ENCODE measurements at regions not wholly inside any gene's neighbourhood (a gene's known extent, or its start where the extent isn't known, plus 50 kb on each side); places are given as distances from the start of the nearest gene placed in this dataset.

DNA sequence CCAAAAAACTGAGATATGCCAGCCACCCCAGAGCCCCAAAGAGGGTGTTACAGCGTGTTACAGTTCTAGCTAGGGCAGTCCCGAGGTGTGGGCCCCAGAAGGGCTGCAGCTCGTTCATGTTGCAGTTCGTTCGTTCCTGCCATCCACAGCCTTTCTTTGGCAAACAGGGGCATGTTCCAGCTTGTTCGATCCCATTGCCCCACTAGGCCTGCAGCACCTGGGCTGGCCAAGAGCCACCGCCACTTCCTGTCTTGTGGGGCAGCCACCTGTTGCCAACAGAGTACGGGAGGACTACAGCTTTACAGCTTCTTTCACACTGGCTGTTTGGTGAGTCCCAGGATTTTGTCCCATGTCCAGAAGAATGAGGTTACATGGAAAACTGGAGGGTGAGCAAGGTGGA, 198.1 kb downstream of the MMUT start:
- no peak for DNase-seq (ENCODE audit: low read depth)
- TF ChIP-seq, protein P1, sequence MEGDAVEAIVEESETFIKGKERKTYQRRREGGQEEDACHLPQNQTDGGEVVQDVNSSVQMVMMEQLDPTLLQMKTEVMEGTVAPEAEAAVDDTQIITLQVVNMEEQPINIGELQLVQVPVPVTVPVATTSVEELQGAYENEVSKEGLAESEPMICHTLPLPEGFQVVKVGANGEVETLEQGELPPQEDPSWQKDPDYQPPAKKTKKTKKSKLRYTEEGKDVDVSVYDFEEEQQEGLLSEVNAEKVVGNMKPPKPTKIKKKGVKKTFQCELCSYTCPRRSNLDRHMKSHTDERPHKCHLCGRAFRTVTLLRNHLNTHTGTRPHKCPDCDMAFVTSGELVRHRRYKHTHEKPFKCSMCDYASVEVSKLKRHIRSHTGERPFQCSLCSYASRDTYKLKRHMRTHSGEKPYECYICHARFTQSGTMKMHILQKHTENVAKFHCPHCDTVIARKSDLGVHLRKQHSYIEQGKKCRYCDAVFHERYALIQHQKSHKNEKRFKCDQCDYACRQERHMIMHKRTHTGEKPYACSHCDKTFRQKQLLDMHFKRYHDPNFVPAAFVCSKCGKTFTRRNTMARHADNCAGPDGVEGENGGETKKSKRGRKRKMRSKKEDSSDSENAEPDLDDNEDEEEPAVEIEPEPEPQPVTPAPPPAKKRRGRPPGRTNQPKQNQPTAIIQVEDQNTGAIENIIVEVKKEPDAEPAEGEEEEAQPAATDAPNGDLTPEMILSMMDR (IDR thresholded peaks at IDR 0.05; ENCODE audit: low read depth, low read length) = no peak
- TF ChIP-seq POLR2A (IDR thresholded peaks at IDR 0.05; ENCODE audit: extremely low read depth, insufficient read length) = no peak
- TF ChIP-seq MYC (IDR thresholded peaks at IDR 0.05; ENCODE audit: low read depth, low read length) = no peak
- no peak for TF ChIP-seq MAX (IDR thresholded peaks at IDR 0.05; ENCODE audit: low read depth, low read length)
- no peak overlapping the region for H3K4me3 ChIP-seq (ENCODE audit: low read depth, low read length)

DNA sequence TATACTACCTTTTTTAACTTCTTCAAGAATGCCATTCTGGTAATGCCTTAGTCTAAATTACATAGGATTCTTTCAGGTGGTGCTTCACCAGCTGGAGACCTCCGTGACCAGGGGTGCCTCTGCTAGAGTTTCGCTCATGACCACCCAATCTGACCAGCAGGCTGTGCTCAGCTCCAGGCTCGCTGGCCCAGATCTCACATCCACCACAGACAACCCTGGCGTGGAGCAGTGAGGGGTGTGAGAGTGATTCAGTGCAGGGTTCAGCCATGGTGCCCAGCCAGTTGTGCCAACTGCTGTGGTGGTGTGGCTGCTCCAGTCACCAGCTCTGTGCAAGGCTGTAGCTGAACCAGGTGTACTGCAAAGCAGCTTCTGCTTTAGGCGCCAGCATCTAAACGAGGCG, 198.6 kb downstream of the MMUT start:
- H3K4me3 ChIP-seq (ENCODE audit: low read depth, low read length) = no peak overlapping the region
- DNase-seq (ENCODE audit: low read depth) = no peak
- TF ChIP-seq MYC (IDR thresholded peaks at IDR 0.05; ENCODE audit: low read depth, low read length) (no peak), MAX (IDR thresholded peaks at IDR 0.05; ENCODE audit: low read depth, low read length) (no peak), POLR2A (IDR thresholded peaks at IDR 0.05; ENCODE audit: extremely low read depth, insufficient read length) (no peak)
- TF ChIP-seq, protein P1 (IDR thresholded peaks at IDR 0.05; ENCODE audit: low read depth, low read length) = no peak

DNA sequence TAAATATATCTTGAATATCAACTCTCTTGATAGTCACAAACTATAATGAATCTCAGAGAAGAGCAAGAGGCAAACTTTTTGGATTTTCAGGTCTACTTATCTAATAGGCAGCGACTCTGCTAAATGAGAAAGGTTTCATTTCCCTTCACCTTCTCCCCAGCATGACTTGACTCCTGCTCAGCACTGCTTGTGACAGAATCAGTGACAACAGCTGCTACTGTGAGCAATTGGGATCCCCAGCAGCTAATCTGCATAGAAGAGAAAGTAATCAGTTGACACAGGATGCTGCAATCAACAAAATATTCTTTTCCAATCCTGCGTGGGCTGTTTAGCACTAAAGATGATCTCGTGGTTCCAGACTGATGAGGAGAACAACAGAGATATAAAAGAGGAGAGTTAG, 205.5 kb downstream of the MMUT start:
- DNase-seq (ENCODE audit: low read depth) = no peak
- no peak overlapping the region for H3K4me3 ChIP-seq (ENCODE audit: low read depth, low read length)
- TF ChIP-seq, protein P1 (IDR thresholded peaks at IDR 0.05; ENCODE audit: low read depth, low read length) = no peak
- TF ChIP-seq MYC (IDR thresholded peaks at IDR 0.05; ENCODE audit: low read depth, low read length) = no peak
- no peak for TF ChIP-seq MAX (IDR thresholded peaks at IDR 0.05; ENCODE audit: low read depth, low read length)
- TF ChIP-seq POLR2A (IDR thresholded peaks at IDR 0.05; ENCODE audit: extremely low read depth, insufficient read length) = no peak

GRCh38 chr6:49255335-49255734, 207.7 kb downstream of the MMUT start:
- no peak for DNase-seq (ENCODE audit: low read depth)
- H3K4me3 ChIP-seq (ENCODE audit: low read depth, low read length) = no peak overlapping the region
- no peak for TF ChIP-seq POLR2A (IDR thresholded peaks at IDR 0.05; ENCODE audit: extremely low read depth, insufficient read length)

DNA sequence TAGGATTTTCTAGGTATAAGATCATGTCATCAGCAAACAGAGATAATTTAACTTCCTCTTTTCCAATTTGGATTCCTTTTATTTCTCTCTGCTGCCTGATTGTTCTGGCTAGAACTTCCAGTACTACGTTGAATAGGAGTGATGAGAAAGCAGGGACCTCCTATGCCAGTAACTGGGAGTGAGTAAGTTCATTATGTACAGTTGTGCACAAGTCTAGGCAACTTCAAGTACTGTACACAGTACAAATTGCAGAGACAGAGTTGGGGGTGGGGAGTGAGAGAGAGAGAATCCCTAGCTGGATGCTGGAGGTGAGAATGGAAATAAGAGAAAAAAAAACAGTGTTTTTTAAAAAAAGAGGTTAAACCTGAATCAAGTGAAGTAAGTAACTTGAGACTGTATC, 210.2 kb downstream of the MMUT start:
- TF ChIP-seq, protein P1 (IDR thresholded peaks at IDR 0.05; ENCODE audit: low read depth, low read length) = no peak
- TF ChIP-seq POLR2A (IDR thresholded peaks at IDR 0.05; ENCODE audit: extremely low read depth, insufficient read length) (no peak), MYC (IDR thresholded peaks at IDR 0.05; ENCODE audit: low read depth, low read length) (no peak), MAX (IDR thresholded peaks at IDR 0.05; ENCODE audit: low read depth, low read length) (no peak)
- DNase-seq (ENCODE audit: low read depth) = no peak
- no peak overlapping the region for H3K4me3 ChIP-seq (ENCODE audit: low read depth, low read length)

- TF ChIP-seq MYC (IDR thresholded peaks at IDR 0.05; ENCODE audit: low read depth, low read length) (no peak), MAX (IDR thresholded peaks at IDR 0.05; ENCODE audit: low read depth, low read length) (no peak), POLR2A (IDR thresholded peaks at IDR 0.05; ENCODE audit: extremely low read depth, insufficient read length) (no peak)
- TF ChIP-seq, protein P1 (IDR thresholded peaks at IDR 0.05; ENCODE audit: low read depth, low read length) = no peak
- no peak for DNase-seq (ENCODE audit: low read depth)
- no peak overlapping the region for H3K4me3 ChIP-seq (ENCODE audit: low read depth, low read length)
Measured at GRCh38 chr6:49233483-49233882, 229.6 kb downstream of the MMUT start.

Data from NB4 (cell line).